ENCODE measurements at regions not wholly inside any gene's neighbourhood (a gene's known extent, or its start where the extent isn't known, plus 50 kb on each side); places are given as distances from the start of the nearest gene placed in this dataset.
"Not testable (repeated sequence)": the region's sequence is repeated elsewhere in the genome, so short reads cannot be mapped to it uniquely, and the experiment has no call there.

DNA sequence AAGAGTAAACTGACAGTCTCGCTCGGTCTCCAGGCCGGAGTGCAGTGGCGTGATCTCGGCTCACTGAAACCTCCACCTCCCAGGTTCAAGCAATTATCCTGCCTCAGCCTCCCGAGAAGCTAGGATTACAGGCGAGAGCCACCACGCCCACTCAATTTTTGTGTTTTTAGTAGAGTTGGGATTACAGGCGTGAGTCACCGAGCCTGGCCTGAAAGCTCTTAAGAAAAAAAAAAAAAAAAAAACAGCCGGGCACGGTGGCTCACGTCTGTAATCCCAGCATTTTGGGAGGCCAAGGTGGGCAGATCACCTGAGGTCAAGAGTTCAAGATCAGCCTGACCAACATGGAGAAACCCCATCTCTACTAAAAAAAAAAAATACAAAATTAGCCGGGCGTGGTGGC lies 55.3 kb upstream of the THOC2 start:
- not testable (repeated sequence) for DNase-seq (ENCODE audit: low spot score)

GRCh38 chrX:123788744-123789143 lies 55.9 kb upstream of the THOC2 start:
- DNase-seq (ENCODE audit: low spot score), result no peak

GRCh38 chrX:123797543-123798447 lies 62.1 kb upstream of the XIAP start:
- peak; percentile 55 for DNase-seq (ENCODE audit: low spot score)

DNA sequence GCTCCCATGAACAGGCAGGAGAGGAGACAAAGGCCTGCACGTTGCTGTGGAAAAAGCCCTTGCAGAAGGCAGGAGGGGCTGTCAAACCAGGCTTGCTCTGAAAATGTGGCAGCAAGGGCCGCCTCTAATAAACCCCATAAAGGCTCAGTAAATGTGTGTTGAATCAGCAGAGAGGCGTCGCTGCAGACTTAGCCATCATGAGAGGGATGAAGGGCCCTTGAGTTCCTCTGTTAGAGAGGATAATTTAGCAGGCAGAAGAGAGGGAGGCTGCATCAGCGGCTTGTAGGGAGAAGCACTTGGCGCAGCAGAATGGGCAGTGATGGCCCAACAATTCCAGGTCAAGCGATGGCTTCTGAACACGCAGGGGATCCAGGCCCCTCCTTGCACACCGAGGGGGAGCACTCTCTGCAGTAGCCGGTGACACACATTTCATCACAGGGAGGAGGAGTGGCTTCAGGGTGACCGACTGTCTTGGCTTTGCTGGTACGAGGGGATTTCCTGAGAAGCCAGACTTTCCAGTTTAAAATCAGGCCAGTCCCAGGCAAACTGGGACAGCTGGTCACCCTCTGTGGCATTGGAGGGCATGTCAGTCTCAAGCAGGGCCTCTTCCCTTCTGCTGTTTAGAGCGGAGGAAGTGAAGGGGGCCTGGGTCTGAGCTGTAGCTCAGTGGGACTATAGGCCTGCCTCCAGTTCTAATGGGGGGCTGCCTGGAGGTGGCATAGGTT lies 61.0 kb upstream of the XIAP start:
- DNase-seq (ENCODE audit: low spot score), result not testable (repeated sequence)

GRCh38 chrX:123801901-123802300 lies 58.0 kb upstream of the XIAP start:
- DNase-seq (ENCODE audit: low spot score), result no peak

- DNase-seq (ENCODE audit: low spot score), result peak; percentile 98
These were observed 56.4 kb upstream of the XIAP start for GRCh38 chrX:123803331-123803983.

DNA sequence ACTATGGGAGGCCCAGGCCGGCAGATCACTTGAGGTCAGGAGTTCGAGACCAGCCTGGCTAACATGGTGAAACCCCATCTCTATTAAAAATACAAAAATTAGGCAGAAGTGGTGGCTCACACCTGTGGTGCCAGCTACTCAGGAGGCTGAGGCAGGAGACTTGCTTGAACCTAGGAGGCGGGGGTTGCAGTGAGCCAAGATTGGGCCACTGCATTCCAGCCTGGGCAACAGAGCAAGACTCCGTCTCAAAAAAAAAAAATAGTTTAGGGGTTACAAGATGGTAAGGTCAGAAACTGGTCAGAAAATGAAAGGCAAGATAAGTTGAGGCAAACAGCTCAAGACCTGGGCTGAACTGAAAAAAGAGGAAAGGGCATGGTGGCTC lies 55.9 kb upstream of the XIAP start:
- DNase-seq (ENCODE audit: low spot score), result not testable (repeated sequence)

GRCh38 chrX:123807835-123808416 lies 51.9 kb upstream of the XIAP start:
- DNase-seq (ENCODE audit: low spot score), result peak; percentile 36

GRCh38 chrX:123809854-123810375 lies 49.9 kb upstream of the XIAP start:
- no peak for DNase-seq (ENCODE audit: low spot score)

Data from SW480 (cell line).